ENCODE measurements at regions not wholly inside any gene's neighbourhood (a gene's known extent, or its start where the extent isn't known, plus 50 kb on each side); places are given as distances from the start of the nearest gene placed in this dataset.

DNA sequence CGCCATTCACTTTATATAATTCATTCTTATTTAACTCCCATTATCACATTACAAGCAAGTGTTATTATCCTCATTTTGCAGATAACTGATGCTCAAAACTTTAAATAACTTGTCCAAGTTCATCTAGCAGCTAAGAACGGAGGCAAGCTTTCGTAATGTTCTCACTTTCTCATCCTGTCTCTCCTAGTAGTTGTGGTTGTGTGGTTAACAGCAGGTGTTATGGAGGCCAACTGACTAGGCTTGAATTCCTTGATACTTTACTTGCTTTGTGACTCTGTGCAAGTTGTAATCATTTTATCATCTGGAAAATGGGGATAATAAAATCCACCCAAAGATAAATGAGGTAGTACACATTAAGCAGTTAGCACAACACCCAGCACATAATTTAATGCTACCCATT, 109.9 kb upstream of the PTPN13 start:
- Histone ChIP-seq H3K36me3 (ENCODE audit: control insufficient read depth in 2 of 2, extremely low read depth in 1 of 2, insufficient read depth in 2 of 2, low read length in 2 of 2) (no peaks in the 10 kb centered on the region), H3K27ac (ENCODE audit: insufficient read depth, low read depth, low read length) (no peak overlapping the region), H4K20me1 (replicated peaks; ENCODE audit: control insufficient read depth, extremely low read depth, insufficient read depth, low read length) (no peaks in the 10 kb centered on the region), H3K4me3 (replicated peaks in 1 of 3; ENCODE audit: insufficient read depth in 1 of 3, low read depth in 1 of 3, low read length in 3 of 3) (no peak overlapping the region), H3K4me2 (ENCODE audit: insufficient read depth, low read length) (no peak overlapping the region), H3K9me1 (replicated peaks; ENCODE audit: control insufficient read depth, extremely low read depth, insufficient read depth, low read length) (no peaks in the 10 kb centered on the region), H3K4me1 (ENCODE audit: control insufficient read depth, extremely low read depth, insufficient read depth, low read length) (no peaks in the 10 kb centered on the region), H3K9ac (replicated peaks; ENCODE audit: extremely low read depth, insufficient read depth, low read length) (no peak overlapping the region), H3K79me2 (ENCODE audit: control insufficient read depth, insufficient read depth, low read length) (no peaks in the 10 kb centered on the region), H2AFZ (ENCODE audit: low read depth, low read length) (no peak overlapping the region), H3K27me3 (ENCODE audit: control insufficient read depth in 2 of 2, insufficient read depth in 2 of 2, low read length in 2 of 2) (peaks cover 0 to 2% of the 10 kb centered on the region in 2 experiments), H3K9me3 (replicated peaks; ENCODE audit: control insufficient read depth, insufficient read depth, low read length) (no peaks in the 10 kb centered on the region)
- FAIRE-seq (no peak), DNase-seq (ENCODE audit: low read depth, low spot score) (no peak)
- intact Hi-C loops (cut with micrococcal nuclease) (no loop called here), dilution Hi-C loops (cut with MboI; ENCODE audit: extremely low pct_ligation_motif_present, low sequenced_read_pairs) (no loop called here)
- no peak for TF ChIP-seq MYC (IDR thresholded peaks at IDR 0.05; ENCODE audit: low read depth, low read length)
- no peak for TF ChIP-seq POLR2A (IDR thresholded peaks at IDR 0.05; ENCODE audit: low read depth, low read length)
- no peak for TF ChIP-seq FOS (IDR thresholded peaks at IDR 0.05; ENCODE audit: borderline replicate concordance, insufficient read depth, low read length)
- no TSS peak for BruUV-seq (replicated peaks)
- POLR2A ChIA-PET: no interaction called here
- CTCF ChIA-PET: interaction anchor here (1.1 to 2.0 kb wide), 2 partner anchors 12 to 14 kb away, joined by 5 read pairs; no protein-coding TSS in a partner anchor

DNA sequence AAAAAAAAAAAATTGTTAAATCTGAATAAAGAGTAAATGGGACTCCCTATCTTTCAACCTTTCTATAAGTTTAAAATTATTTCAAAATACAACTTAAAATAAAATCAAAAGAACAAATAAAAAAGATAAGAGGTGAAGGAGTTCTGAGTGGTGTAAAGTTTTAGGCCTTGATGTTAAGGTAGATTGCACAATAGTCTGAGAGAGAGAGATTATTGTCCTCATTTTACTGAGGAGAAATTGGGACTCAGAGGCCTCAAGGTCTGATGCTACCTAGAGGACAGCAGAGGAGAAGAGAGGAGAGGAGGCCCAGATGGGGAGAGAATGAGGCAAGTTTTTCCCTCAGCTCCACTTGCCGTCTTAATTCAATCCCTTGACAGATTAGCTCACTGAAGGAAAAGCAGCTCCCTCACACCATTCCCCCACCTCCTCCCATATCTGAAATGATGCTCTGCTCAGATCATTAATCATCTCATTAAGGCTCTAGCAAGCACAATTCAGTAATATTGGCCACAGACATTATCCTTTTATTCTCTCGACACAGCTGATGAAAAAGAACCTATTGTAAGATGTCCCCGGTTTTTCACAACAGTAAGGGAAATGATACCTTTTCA, 106.3 kb upstream of the PTPN13 start:
- DNase-seq (ENCODE audit: low read depth, low spot score): no peak
- Histone ChIP-seq H2AFZ (ENCODE audit: low read depth, low read length) (no peak overlapping the region), H3K4me2 (ENCODE audit: insufficient read depth, low read length) (no peak overlapping the region), H3K36me3 (ENCODE audit: control insufficient read depth in 2 of 2, extremely low read depth in 1 of 2, insufficient read depth in 2 of 2, low read length in 2 of 2) (no peaks in the 10 kb centered on the region), H3K4me1 (ENCODE audit: control insufficient read depth, extremely low read depth, insufficient read depth, low read length) (no peaks in the 10 kb centered on the region), H3K9me3 (replicated peaks; ENCODE audit: control insufficient read depth, insufficient read depth, low read length) (no peaks in the 10 kb centered on the region), H3K4me3 (replicated peaks in 1 of 3; ENCODE audit: insufficient read depth in 1 of 3, low read depth in 1 of 3, low read length in 3 of 3) (no peak overlapping the region), H3K9me1 (replicated peaks; ENCODE audit: control insufficient read depth, extremely low read depth, insufficient read depth, low read length) (no peaks in the 10 kb centered on the region), H3K79me2 (ENCODE audit: control insufficient read depth, insufficient read depth, low read length) (no peaks in the 10 kb centered on the region), H3K9ac (replicated peaks; ENCODE audit: extremely low read depth, insufficient read depth, low read length) (no peak overlapping the region), H4K20me1 (replicated peaks; ENCODE audit: control insufficient read depth, extremely low read depth, insufficient read depth, low read length) (no peaks in the 10 kb centered on the region), H3K27me3 (ENCODE audit: control insufficient read depth in 2 of 2, insufficient read depth in 2 of 2, low read length in 2 of 2) (peaks cover 6% of the 10 kb centered on the region in 2 experiments), H3K27ac (ENCODE audit: insufficient read depth, low read depth, low read length) (no peak overlapping the region)
- dilution Hi-C loops (cut with MboI; ENCODE audit: extremely low pct_ligation_motif_present, low sequenced_read_pairs) (no loop called here), intact Hi-C loops (cut with micrococcal nuclease) (no loop called here)
- no TSS peak for BruUV-seq (replicated peaks)
- FAIRE-seq: no peak
- CTCF ChIA-PET: interaction anchor here (2.6 kb wide), 1 partner anchor 9 kb away, joined by 11 read pairs; no protein-coding TSS in a partner anchor
- POLR2A ChIA-PET: no interaction called here
- TF ChIP-seq JUN (IDR thresholded peaks at IDR 0.05; ENCODE audit: borderline replicate concordance, insufficient read depth, insufficient read length, low read depth) (no peak), EZH2 (IDR thresholded peaks at IDR 0.05; ENCODE audit: borderline replicate concordance, low read depth, low read length, severe bottlenecking) (no peak), POLR2A (IDR thresholded peaks at IDR 0.05; ENCODE audit: low read depth, low read length) (no peak), MYC (IDR thresholded peaks at IDR 0.05; ENCODE audit: low read depth, low read length) (no peak), FOS (IDR thresholded peaks at IDR 0.05; ENCODE audit: borderline replicate concordance, insufficient read depth, low read length) (no peak), GATA2 (IDR thresholded peaks at IDR 0.05; ENCODE audit: insufficient read depth, insufficient read length, low read depth, low read length) (no peak), POLR2AphosphoS5 (IDR thresholded peaks at IDR 0.05; ENCODE audit: insufficient read depth, low read depth, low read length) (no peak)
- TF ChIP-seq, protein P1, sequence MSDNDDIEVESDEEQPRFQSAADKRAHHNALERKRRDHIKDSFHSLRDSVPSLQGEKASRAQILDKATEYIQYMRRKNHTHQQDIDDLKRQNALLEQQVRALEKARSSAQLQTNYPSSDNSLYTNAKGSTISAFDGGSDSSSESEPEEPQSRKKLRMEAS (IDR thresholded peaks at IDR 0.05; ENCODE audit: insufficient read depth, insufficient read length): no peak
- TF ChIP-seq, protein P2, sequence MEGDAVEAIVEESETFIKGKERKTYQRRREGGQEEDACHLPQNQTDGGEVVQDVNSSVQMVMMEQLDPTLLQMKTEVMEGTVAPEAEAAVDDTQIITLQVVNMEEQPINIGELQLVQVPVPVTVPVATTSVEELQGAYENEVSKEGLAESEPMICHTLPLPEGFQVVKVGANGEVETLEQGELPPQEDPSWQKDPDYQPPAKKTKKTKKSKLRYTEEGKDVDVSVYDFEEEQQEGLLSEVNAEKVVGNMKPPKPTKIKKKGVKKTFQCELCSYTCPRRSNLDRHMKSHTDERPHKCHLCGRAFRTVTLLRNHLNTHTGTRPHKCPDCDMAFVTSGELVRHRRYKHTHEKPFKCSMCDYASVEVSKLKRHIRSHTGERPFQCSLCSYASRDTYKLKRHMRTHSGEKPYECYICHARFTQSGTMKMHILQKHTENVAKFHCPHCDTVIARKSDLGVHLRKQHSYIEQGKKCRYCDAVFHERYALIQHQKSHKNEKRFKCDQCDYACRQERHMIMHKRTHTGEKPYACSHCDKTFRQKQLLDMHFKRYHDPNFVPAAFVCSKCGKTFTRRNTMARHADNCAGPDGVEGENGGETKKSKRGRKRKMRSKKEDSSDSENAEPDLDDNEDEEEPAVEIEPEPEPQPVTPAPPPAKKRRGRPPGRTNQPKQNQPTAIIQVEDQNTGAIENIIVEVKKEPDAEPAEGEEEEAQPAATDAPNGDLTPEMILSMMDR (IDR thresholded peaks at IDR 0.05; ENCODE audit: extremely low read depth in 1 of 2, insufficient read depth in 1 of 2, low read depth in 1 of 2, low read length in 2 of 2): no peak
